Renal cortex interstitium (tissue), 11 donors: ENCODE measurements at regions not wholly inside any gene's neighbourhood (a gene's known extent, or its start where the extent isn't known, plus 50 kb on each side); places are given as distances from the start of the nearest gene placed in this dataset.
A peak's percentile ranks its signal among the peaks of the same experiment; 100 is the strongest.

ENCODE experiments used
- DNase-seq, 11 donors: peaks; one replicate each; pipeline ENCODE4 v3.0.0-alpha.2; 2013; ENCODE audit warnings: low read depth in 9 of 11, low spot score in 4 of 11; ENCODE audit errors: extremely low read depth in 1 of 11

DNA sequence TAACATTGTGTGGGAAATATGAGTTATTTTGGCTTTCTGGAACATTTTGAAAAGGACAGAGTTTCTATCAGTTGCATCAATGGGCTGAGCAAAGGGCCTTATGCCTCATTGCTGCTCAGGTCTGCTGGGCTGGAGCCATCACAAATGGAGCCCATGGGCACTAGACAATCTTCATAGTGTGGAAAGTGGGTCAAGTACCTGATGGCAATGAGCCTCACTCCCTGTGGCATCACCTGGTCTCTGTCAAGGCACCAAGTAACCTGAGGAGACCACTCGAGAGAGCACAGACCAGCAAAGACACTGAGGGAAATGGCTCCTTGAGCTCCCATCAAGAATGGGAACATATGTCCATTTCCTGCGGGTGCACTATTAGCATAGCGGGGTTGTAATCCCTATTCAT is 96.7 kb upstream of the PPP2R3A start:
- DNase-seq = no peak

DNA sequence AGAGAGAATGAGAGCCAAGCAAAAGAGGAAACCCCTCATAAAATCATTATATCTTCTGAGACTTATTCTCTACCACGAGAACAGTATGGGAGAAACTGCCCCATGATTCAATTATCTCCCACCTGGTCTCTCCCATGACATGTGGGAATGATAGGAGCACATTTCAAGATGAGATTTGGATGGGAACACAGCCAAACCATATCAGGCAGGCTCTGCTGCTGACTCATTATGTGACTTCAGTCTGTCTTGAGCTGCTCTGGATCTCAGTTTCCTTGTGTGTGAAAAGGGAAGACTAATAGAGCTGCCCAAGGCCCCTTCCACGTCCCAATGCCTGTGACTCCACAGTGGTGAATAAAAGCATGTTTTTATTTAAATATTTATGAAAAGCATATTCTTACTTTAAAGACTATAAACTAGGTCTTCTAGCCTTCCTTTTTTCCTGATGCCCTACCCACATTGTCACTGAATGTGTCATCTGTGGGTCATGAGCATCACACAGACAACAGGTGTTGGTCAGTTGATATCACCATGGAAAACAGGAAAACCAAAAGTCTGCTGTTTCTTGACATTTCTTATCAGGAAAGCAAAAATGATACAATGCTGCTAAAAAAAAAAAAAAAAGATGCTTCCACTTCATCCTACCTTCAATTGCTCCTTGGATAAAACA is 96.0 kb upstream of the PPP2R3A start:
- no peak for DNase-seq

DNA sequence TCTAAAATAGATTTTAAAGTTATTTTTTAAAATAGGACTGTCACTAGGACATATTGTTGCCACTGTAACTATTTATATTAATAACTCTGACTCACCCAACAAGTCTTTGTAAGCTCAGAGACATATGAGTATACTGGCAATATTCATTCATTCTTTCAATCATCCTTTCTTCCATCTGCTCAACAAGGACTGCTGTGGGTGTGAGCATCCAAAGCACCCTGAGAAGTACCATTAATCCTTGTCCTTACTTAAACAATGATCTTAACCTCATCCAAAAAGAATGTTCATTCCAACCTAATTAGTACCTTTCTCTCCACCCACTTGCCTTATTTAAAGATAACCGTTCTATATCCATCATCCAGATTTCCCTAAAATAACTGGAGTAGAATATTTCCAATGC is 94.2 kb upstream of the PPP2R3A start:
- DNase-seq = no peak

DNA sequence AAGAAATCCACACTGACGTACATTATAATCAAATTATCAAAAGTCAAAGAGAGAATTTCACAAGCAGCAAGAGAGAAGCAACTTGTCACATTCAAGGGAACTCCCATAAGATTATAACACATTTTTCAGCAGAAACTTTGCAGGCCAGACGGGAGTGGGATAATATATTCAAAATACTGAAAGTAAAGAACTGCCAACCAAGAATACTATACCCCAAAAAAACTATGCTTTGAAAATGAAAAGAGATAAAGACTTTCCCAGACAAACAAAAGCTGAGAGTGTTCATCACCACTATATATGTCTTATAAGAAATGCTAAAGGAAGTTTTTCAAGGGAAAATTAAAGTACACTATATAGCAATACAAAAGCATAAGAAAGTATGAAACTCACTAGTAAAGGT is 91.5 kb upstream of the PPP2R3A start:
- no peak for DNase-seq

DNA sequence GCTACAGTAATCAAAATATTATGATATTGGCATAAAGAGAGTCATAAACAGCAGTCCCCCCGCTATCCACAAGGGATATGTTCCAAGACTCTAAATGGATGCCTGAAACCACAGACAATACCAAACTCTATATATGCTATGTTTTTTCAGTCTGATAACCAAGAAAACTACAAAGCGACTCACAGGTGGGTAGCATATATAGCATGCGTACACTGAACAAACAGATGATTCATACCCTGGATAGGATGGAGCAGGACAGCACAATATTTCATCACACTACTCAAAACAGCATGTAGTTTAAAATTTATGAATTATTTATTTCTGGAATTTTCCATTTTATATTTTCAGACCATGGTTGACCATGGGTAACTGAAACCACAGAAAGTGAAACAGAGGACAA is 87.0 kb upstream of the PPP2R3A start:
- no peak for DNase-seq

DNA sequence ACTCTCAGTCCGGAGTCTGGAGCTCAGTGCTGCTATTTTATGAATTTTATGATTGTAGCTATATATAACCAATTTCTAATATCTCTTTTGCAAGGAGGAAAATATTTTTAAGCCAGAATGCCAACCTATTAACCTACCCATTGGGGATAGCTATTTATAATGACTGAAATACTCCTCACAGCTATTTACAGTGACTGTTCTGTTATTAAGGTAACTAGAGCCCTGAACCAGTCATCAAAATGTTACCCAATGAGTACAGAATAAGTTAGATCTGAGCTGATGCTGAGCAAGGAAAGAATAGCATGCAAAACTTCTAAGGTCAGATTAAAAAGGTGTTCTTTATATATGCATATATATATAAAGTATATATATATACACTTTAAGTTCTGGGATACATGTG is 79.6 kb upstream of the PPP2R3A start:
- DNase-seq = no peak

DNA sequence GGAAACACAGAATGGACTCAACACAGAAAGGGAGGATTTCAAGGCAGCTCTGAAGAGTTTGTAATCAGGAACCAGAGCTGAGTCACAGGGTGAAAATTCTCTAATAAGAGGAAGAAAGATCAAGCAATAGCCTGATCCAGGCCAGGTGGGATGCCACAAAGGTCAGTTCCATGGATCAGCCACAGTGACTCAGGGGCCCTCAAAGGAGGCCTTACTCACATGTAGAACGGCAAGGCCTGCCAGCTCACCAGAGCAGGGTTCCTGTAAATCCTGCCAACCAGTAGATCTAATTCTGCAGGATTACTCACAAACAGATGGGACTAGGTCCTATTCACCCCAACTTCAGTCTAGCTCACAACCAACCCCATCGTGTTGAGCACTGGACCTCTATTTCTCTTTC is 78.3 kb upstream of the PPP2R3A start:
- no peak for DNase-seq

DNA sequence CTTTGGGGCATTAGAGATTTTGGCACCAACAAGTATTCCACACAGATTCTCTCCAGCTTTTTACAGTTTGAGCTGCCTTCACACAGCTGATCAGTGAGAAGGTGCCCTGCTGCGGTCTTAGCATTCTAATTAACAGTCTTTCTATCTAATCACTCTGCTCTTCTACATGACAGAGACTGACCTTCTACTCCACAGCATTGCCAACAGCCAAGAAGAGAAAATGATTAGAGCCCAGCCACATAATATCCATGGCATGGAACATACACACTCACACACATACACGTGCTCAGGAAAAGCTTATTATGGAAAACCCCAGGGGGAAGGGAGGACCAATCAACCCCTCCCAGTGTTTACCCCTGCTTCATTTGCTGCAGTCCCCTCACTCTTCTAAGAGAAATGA is 76.1 kb upstream of the PPP2R3A start:
- no peak for DNase-seq

DNA sequence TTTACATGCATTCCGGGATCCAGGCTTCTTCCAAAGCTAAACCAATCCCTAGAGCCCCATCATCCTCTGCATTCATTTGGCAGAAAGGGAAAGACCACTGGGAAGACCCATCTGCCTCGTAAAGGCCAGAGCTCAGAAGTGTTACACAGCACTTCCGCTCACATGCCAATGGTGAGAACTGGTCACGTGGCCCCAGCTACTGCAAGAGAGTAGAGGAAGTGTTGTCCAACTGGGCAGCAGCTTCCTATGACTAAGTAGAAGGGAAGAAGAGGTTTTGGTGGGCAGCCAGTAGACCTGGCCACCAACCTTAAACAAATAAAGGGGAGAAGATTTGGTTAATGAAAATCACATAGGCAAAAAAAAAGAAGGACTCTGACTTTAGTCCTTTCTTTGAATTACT is 74.4 kb upstream of the PPP2R3A start:
- DNase-seq = no peak

DNA sequence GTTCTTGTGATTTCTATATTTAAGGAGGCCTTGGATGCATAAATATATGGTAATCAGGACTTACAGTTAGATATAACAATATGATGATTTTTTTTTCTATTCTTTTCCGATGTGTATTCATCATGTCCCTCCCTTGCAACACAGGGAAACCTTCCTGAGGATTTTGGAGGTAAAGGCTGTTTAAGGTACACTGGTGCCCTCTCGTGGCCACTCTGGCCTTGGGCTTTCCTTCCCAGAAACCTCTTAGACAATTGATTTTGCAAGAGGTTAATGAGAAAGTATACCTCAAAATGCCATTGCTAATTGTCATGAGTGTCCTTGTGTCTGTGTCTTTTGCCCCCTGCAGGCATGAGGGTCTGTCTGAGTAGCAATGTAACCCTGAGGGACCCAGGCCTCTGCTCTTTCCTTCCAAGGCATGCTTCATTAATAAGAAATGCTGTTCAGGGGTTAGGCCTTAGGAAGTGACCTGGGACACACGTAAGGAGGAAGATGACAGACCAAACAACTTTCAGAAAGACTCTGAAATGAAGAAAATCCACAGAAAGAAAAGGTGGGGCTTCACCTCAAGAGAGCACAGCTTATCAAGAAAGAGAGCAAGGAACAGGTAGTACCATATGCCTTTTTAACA is 70.3 kb upstream of the PPP2R3A start:
- DNase-seq = peak; percentile 37 to 73 (median 62)

DNA sequence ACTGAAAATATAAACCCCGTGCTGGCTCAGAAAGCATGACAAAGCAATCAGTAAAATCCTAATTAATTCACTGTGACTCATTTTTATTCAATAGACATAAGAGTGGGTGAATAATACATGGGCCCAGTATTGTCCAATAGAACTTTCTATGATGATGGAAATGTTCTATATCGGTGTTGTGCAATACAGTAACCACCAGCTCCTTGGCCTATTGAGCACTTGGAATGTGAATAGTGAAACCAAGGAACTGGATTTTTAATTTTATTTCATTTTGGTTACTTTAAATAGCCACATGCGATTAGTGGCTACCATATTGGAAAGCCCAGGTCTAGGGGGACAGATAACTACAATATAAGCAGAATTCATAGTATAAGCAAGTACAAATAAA is 69.8 kb upstream of the PPP2R3A start:
- DNase-seq = no peak

DNA sequence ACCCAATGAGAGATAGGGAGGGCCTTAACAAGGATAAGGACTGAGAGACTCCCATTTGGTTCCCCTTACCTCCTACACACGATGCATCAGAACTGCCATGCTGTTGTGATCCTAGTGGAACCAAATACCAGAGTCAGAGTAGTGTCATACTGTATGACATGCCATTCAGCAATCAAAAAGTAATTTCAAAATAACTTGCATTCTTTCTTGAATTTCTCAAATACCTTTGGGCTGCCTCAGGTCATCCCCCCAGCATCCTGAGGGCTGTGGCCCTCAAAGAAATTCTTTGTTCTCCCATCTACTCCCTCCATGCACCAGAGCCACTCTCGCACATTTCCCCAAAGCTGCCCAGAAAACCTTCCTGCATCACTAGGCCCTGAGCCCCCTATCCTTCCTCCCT is 68.9 kb upstream of the PPP2R3A start:
- no peak for DNase-seq

DNA sequence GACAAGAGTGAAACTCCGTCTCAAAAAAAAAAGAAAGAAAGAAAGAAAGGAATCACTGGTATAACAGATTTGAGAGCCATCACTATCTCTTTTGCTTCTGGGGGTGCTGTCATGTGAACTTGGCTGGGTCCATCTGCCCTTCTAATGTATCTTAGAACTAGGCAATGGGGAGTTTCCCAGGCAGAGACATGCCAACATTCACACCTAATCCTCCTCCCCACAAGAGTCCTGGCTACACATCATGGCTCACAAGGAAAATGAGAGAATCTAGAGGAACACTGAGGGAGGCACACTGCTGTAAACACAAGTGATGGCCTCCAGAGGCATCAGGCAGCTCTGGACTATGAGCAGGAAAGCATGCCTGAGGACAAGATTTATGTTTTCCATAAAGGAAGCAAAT is 67.8 kb upstream of the PPP2R3A start:
- DNase-seq = no peak

DNA sequence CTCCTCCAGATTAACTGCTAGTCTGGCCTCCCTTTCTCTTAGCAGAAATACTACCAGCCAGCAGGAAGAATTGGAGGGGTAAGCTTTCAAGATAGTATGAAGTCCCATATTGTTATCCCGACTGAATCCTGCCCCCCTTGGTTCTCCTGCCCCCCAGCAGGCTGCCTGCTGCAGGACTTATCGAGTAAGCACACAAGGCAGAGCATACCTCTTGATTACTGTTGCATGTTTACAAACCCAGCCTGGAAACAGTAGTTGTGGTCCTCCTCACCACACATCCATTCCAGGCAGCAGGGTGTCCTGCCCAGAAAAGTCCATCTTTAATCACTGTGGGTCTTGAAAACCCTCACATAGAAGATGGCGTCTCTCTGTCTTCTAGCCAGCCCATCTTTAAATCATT is 66.8 kb upstream of the PPP2R3A start:
- DNase-seq = no peak

DNA sequence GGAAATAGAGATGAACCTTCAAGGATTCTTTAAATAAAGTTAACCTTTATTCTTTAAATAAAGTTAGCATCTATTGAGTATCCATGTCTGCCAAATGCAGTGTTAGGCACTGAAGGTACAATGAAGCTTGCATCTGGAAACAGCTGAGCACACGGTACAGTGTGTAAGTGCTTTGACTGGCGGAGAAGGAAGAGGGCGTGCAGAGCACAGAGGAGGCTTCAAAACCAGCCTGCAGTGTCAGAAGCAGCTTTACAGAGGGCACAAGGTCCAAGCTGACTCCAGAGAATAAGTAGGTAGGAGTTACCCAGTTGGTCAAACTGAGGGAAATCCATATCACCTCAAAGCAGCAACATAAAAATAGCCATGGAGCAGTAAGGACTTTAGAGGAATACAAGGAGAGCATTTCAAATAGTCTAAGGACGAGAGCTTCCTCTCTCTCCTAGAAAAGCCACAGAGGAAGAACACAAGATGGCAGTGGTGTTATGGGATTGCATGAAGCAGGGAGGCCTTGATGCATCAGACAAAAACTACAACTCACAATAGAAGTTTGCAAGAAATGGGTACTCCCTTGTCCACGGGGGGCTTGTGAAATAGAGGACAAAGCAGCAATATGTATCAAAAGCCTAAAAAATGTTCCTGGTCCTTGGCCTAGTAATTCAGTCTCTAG is 60.3 kb upstream of the PPP2R3A start:
- DNase-seq = no peak

DNA sequence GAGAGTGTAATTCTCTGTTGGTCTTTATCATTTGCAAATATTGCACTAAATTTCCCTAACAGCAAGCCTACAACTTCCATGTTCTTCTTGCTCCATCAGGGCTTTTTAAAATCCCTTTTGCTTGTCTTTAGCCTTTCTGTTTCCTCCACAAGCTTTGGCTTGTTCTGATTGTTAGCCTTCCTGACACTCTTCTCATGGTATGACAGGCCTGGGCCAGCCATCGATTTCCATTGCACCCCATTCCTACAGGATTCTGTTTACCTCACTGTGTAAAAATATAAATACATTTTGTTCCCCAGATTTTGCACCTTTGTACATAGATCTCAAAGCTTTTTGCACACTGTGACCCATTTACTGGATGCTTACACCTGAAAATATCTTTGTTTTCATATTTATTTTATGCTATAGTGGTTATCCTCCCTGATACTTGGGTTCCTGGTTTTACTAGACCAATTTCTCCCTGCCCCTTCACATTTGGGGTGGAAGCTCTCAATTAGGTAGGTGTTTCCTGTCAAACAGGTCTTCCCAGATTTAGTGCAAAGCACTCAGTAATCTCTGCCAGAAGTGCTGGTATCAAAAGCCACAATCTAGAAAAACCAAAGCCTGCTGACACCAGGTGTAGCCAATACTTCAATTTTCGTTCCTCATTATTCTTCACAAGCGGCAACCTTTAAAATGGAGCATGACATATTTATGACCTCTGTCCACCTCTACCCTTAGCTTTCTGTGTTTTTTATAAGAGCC is 57.9 kb upstream of the PPP2R3A start:
- no peak for DNase-seq

DNA sequence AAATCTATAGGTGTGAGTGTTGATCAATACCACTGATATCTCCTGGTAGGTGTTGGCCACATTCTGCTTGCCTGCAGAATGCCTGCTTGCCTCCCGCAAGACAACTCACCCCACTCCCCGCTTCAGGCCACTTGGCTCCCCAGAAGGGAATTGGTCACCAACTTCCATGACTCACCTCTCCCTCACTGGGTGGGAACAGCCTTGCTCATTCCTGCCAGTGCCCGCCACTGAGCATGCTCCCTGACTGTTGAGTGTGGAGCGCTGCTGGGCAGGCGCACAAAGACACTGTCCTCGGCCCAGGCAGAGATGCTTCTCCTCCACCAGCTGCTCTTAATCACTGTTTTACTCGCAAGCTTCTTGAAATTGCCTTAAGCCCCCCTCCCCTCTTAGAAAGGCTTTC is 57.3 kb upstream of the PPP2R3A start:
- DNase-seq = no peak

DNA sequence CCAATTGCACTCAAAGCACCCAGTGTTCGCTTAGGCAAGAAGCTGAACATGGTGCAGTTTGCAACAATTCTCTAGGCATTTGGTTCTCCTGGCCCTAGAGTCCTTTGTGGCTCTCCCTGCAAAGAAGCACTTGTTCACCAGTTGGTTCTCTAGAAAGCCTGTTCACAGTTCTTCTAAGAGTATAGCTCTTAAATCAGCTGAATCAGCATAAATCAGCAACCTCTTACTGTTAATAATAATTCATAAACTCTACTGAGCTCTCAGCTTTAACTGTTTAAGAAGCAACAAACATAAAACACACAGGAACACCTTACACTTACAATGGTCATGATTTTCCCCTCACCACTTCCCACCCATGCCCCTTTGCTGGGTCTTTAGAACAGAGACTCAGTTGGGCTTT is 56.8 kb upstream of the PPP2R3A start:
- DNase-seq = no peak

DNA sequence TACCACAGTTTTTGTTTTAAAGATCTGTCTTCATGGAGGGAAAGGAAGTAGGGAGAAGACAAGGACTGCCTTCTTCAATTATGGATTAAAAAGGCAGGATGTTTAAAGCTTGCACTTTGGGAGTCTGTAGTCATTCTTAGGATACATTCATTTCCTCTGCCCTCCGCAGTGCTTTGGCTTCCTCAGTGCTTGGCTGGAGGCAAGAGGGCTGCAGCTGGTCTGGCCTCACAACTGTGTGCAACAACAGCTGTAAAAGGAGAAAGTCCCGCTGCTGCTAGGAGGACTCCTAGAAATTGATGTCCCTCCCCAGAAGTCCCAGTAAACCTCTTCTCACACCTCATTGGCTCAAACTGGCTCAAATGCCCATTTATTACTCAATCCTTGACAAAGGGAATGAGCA is 54.4 kb upstream of the PPP2R3A start:
- DNase-seq = no peak

DNA sequence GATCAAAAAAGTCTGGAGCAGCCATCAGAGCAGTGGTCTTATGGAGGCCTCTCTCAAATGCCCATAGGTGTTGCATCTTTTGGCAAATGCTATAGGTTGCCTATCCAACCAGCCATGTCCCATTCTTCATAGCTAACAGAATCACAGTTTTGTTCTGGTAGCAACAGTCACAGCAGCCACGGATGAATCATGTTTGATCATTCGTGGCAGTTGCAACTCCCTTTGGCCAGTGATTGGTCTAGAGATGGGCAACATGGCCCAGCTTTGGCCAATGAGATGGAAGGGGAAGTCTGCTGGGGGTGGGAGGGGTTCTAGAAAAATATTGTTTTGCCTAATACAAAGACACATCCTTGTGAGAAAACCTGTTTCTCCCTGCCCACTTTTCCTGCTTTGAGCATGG is 50.3 kb upstream of the PPP2R3A start:
- DNase-seq = no peak
